Breast epithelium (tissue), 4 donors: ENCODE measurements at regions not wholly inside any gene's neighbourhood (a gene's known extent, or its start where the extent isn't known, plus 50 kb on each side); places are given as distances from the start of the nearest gene placed in this dataset.

Experiments
- DNase-seq, 2 donors: peaks; one replicate each; pipeline ENCODE4 v3.0.0-alpha.2; 2019; ENCODE audit warnings: low spot score in 2 of 2
- H3K27ac ChIP-seq, 2 donors: fragments of 200-600 bp; sonication (generic) in 1 of 2; one replicate each; pipeline ENCODE4 v1.5.1; 2016 to 2019; ENCODE audit warnings: mild to moderate bottlenecking in 1 of 2
- H3K27me3 ChIP-seq, 2 donors: fragments of 200-600 bp; sonication (generic) in 1 of 2; one replicate each; pipeline versions ENCODE4 v1.5.1 to v1.6.0; 2017 to 2019; ENCODE audit warnings: control low read depth in 1 of 2, mild to moderate bottlenecking in 1 of 2
- H3K36me3 ChIP-seq: fragments of 200-600 bp; one replicate; pipeline ENCODE4 v1.5.1; 2019
- H3K4me1 ChIP-seq, 2 donors: fragments of 200-600 bp; sonication (generic); one replicate each; pipeline ENCODE4 v1.5.1; 2016 to 2019; ENCODE audit warnings: control low read depth in 1 of 2
- H3K4me3 ChIP-seq, 3 donors: fragments of 200-600 bp; sonication (generic); 1 replicate in 2 of 3; 2 replicates in 1 of 3; pipeline ENCODE4 v1.5.1; 2016 to 2019; ENCODE audit warnings: mild to moderate bottlenecking in 3 of 3, moderate library complexity in 2 of 3
- H3K9me3 ChIP-seq, 2 donors: fragments of 200-600 bp; sonication (generic) in 1 of 2; one replicate each; pipeline ENCODE4 v1.5.1; 2016 to 2019; ENCODE audit warnings: control low read depth in 1 of 2
- CTCF ChIP-seq, 3 donors: fragments of 450-650 bp; IDR thresholded peaks; one replicate each; pipeline ENCODE4 v1.5.1; 2016 to 2017; ENCODE audit warnings: antibody characterized with exemption in 3 of 3, mild to moderate bottlenecking in 3 of 3, moderate library complexity in 3 of 3
- POLR2A ChIP-seq: fragments of 450-650 bp; IDR thresholded peaks from one replicate; pipeline ENCODE4 v1.6.1; 2016; ENCODE audit warnings: antibody characterized with exemption, mild to moderate bottlenecking, moderate library complexity
- POLR2AphosphoS5 ChIP-seq, 3 donors: sonication (generic); formaldehyde crosslinking; IDR thresholded peaks; one replicate each; pipeline ENCODE4 v1.6.1; 2017; ENCODE audit warnings: antibody characterized with exemption in 3 of 3
- intact Hi-C: fragments of 100-400 bp; cut with DNase I; formaldehyde crosslinking; loops from one replicate; pipeline ENCODE4 v1.15.1; 2023; ENCODE audit warnings: low total_unique reads

- Histone ChIP-seq H3K4me1 (no peaks in the 10 kb centered on the region), H3K27me3 (no peaks in the 10 kb centered on the region), H3K4me3 (no peak overlapping the region), H3K9me3 (no peaks in the 10 kb centered on the region), H3K36me3 (no peaks in the 10 kb centered on the region), H3K27ac (no peak overlapping the region)
- intact Hi-C loops, result no loop called here
- DNase-seq, result no peak
- no peak for TF ChIP-seq POLR2AphosphoS5 (IDR thresholded peaks at IDR 0.05)
- TF ChIP-seq POLR2A, result no peak
- TF ChIP-seq CTCF (IDR thresholded peaks at IDR 0.05), result no peak
Measured at GRCh38 chr4:113820108-113820507, 58.6 kb upstream of the CAMK2D start.

- Histone ChIP-seq H3K27me3 (no peaks in the 10 kb centered on the region), H3K4me3 (no peak overlapping the region), H3K36me3 (no peaks in the 10 kb centered on the region), H3K9me3 (no peaks in the 10 kb centered on the region), H3K27ac (no peak overlapping the region), H3K4me1 (no peaks in the 10 kb centered on the region)
- DNase-seq, result no peak
- TF ChIP-seq POLR2A (no peak), POLR2AphosphoS5 (IDR thresholded peaks at IDR 0.05) (no peak), CTCF (IDR thresholded peaks at IDR 0.05) (no peak)
- intact Hi-C loops, result no loop called here
Measured at GRCh38 chr4:113815826-113816225, 54.3 kb upstream of the CAMK2D start.

GRCh38 chr4:113811359-113811758 lies 49.8 kb upstream of the CAMK2D start:
- Histone ChIP-seq H3K27me3 (no peaks in the 10 kb centered on the region), H3K27ac (no peak overlapping the region), H3K4me1 (no peaks in the 10 kb centered on the region), H3K4me3 (no peak overlapping the region), H3K36me3 (no peaks in the 10 kb centered on the region), H3K9me3 (no peaks in the 10 kb centered on the region)
- intact Hi-C loops, result no loop called here
- no peak for TF ChIP-seq POLR2A
- TF ChIP-seq CTCF (IDR thresholded peaks at IDR 0.05), result no peak
- no peak for TF ChIP-seq POLR2AphosphoS5 (IDR thresholded peaks at IDR 0.05)
- no peak for DNase-seq
